HG02973 (cell line): ENCODE measurements at regions not wholly inside any gene's neighbourhood (a gene's known extent, or its start where the extent isn't known, plus 50 kb on each side); places are given as distances from the start of the nearest gene placed in this dataset.
"Not testable (repeated sequence)": the region's sequence is repeated elsewhere in the genome, so short reads cannot be mapped to it uniquely, and the experiment has no call there.

ENCODE experiments used
- ATAC-seq: cut with Tn5 transposase; IDR thresholded peaks from one replicate; pipeline ENCODE4 v1.9.1; 2021; ENCODE audit warnings: moderate library complexity; ENCODE audit not compliant: unreplicated experiment

DNA sequence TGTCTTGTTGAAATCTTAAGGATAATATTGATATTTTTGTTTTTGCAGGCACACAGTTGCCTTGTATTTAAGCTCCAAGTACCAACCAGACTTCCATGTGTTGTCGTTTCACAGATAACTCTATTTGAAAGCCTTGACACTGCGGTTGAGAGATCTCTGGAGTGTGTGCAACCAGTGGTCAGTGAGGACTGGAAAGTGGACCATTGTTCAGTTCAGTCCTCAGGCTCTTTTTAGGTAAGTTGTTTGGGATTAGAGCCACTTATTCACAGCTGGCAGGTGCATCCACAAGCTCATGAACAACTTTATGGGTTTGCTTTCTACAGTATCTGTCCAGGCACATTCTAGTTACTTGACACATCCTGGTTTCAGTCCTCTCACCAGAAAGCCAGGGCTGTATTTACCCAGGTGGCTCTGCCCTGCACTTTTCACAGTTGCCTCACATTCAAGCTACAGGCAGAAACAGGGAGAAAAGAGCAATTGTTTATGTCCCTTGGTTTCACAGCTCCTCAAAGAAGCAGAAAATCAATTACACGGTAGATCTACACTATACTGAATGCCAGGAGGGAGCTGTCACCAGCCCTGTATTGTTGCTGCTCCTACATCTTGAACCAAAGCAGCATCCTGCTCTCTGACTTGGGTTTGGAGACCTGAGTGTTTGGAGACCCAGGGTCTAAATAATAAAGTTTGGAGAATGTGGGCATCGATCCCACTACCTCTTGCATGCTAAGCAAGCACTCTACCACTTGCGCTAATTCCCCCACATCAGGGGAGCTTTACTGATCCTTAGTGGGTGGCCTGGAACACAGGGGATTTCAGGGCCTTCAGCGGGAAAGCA is 543.3 kb downstream of the PRIM2 start:
- not testable (repeated sequence) for ATAC-seq

- ATAC-seq: not testable (repeated sequence)
Observed at GRCh38 chr6:57870083-57870482, 552.7 kb downstream of the PRIM2 start.

GRCh38 chr6:57873424-57873823 is 556.0 kb downstream of the PRIM2 start:
- not testable (repeated sequence) for ATAC-seq

GRCh38 chr6:57876659-57877058 is 559.2 kb downstream of the PRIM2 start:
- ATAC-seq: not testable (repeated sequence)

GRCh38 chr6:57877729-57878128 is 560.3 kb downstream of the PRIM2 start:
- not testable (repeated sequence) for ATAC-seq

- ATAC-seq: not testable (repeated sequence)
Observed at GRCh38 chr6:57878792-57879191, 561.4 kb downstream of the PRIM2 start.

DNA sequence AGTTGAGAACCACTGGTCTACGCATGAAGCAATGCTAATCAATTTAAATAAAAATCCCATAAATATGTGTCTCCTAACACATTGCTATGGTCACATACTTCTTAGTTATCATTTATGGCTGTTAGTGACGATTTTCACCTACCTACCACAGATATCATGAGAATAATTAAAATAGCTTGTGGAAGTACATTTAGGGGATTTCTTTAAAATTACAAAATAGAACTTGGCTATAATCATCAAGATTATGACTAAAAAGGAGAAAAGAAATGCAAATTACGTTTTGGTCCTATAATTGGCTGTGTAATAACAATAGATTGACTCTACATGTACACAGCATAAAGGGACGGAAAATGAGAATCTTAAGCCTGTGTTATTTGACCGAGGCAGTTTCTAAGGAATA is 581.4 kb downstream of the PRIM2 start:
- peak; percentile 68 for ATAC-seq

DNA sequence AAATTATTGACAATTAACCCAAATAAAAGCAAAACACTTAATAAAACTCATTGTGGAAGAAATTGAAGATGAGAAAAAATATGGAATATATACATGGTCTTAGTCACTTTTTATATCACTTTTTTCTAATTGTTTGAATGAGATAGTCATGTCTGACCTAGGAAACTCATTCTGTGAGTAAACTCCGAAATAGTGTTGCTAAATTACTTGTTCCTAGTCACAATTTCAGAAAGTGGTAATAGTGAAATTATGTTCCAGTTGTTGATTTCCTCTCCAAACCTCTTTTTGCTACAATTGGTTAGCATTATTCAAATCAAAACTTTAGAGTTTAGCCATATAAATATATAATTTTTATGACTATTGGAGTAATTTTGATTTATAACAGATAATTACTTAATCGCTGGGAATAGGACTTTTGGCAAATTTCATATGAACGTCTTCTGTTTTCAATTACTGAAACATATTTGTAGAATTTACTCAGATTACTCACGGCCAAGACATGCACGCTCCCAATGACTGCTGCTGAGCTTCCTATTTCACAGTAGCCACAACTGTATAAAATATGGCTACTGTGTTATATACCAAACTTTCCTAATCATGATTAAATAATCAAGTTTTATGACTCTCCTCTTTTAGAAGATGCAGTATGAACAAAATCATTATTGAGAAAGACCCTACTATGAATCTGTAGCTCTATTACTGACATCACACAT is 583.4 kb downstream of the PRIM2 start:
- peak; percentile 40 for ATAC-seq

GRCh38 chr6:57901445-57901844 is 584.0 kb downstream of the PRIM2 start:
- ATAC-seq: not testable (repeated sequence)

DNA sequence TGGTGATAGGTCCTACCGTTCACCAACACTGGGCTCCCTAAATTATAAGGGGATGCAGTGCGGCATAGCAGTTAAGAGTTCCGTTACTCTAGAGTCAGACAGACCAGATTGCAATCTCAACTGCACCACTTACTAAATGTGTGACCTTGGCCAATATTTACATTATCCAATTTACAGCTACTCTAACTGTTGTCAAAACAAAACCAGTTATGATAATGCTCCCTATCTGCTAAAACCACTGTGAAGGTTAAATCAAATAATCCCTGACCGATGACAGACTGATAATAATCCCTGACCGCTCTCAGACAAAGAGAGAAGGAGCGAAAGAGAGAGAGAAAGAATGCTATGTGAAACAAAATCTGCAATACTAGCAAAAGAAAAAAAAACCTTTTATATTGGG is 586.9 kb downstream of the PRIM2 start:
- ATAC-seq: not testable (repeated sequence)

GRCh38 chr6:57915300-57915699 is 597.9 kb downstream of the PRIM2 start:
- not testable (repeated sequence) for ATAC-seq

DNA sequence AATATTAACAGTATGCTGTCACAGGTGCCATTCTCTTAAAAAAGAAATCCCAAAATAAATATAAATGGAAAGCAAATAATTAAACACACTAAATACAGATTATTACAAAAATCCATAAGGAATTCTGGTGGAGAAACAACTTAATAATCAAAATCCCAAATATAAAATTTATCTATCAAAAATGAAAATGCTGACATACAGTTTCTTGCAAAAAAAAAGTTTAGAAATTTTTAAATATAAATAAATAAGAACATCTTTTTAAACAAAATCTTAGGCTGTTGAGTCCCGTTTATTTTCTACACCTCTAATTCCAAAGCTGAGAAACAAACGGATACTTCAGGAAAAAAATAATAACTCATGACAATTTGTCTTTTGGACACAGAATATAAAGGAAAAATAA is 625.5 kb downstream of the PRIM2 start:
- not testable (repeated sequence) for ATAC-seq

DNA sequence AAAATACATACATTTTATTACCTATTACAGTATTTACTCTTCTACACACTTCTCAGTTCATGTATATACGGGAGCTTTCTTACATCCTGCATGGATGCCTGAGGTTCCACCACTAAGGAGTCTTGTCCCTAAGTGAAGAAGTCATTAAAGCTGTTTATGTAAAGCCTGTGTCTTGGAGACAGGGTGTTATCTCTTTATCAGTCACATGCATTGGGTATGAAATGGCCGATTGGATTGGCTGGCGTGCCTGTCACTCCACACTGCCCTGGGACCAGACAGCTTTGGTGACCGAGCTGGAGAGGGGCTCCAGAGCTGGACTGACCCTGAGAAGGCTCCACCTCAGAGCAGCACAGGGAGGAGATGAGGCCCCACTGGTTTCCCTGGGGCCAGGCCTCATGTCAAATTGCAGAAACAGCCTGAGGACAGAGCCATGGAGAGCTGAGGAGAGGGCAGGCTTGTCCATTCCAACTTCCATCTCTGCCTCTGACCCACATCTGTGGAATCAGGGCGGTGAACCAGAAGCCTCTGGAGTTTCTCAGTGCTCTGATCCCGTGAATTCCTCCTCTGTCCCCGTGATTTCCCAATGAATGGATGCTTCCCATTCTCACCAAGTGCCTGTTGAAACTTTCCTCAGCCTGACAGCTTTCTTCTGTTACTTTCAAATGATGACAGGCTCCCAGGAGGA is 628.8 kb downstream of the PRIM2 start:
- ATAC-seq: not testable (repeated sequence)

DNA sequence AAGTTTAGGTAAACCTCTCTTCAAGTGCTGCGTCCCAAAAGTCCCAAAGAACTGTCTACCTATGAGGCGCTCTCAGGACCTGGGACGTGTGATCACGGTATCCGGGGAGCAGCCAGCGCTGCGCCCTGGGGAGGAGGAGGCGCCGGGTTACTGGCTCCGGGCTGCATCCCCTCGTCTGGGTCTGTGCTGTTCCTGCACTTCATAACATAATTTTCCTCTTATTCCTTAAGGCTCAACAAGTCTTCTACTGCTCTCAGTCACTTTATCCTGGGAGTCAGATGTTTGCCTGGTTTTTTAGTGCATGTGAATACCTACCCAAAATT is 629.3 kb downstream of the PRIM2 start:
- not testable (repeated sequence) for ATAC-seq

- ATAC-seq: not testable (repeated sequence)
Observed at GRCh38 chr6:57948481-57948880, 631.1 kb downstream of the PRIM2 start.

DNA sequence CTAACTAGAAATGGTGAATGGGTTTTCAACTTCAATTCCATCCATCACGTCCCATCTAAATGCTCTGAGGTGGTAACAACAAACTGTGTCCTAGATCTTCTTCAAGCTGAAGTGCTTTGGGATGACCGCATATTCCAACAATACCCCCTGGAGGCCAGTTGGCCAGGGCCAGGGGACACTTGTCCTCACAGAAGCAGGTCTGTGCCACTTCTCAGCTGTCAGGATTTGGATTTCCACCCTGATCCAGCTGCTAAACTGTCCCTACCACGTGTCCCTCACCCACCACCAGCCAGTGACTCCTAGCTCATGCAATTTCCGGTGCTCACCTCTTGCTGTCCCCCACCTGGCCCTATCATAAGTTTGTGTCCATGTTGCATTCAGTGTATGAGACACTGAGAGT is 633.0 kb downstream of the PRIM2 start:
- not testable (repeated sequence) for ATAC-seq

- ATAC-seq: not testable (repeated sequence)
Observed at GRCh38 chr6:57966757-57967156, 649.3 kb downstream of the PRIM2 start.

DNA sequence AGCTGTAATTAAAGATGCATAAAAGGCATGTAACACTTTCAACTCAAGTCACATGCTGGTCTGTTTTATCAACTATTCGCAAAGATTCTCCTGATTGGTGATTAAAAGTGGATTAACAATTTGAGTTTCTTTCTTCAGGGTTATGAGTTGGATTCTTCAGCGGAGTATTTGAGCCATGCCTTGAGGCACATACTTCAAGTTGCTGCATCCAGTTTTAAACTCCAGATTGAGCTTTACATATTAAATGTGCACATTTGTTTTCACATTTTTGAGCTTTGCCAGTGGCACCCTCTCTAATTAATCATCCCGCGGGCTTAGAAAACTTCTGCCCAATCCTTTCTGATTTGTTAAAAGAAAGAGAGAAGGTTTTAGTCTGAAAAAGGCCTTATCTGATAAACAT is 654.5 kb downstream of the PRIM2 start:
- not testable (repeated sequence) for ATAC-seq

DNA sequence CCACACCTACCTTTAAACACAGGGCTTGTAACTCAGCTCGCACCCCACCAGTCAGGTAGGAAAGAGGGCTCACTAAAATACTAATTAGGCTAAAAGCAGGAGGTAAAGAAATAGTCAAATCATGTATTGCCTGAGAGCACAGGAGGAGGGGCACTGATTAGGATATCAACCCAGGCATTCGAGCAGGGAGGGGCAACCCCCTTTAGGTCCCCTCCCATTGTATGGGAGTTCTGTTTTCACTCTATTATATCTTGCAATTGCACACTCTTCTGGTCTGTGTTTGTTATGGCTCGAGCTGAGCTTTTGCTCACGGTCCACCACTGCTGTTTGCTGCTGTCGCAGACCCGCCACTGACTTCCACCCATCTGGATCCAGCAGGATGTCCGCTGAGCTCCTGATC is 657.2 kb downstream of the PRIM2 start:
- ATAC-seq: no peak

- not testable (repeated sequence) for ATAC-seq
Observed at GRCh38 chr6:57975127-57975526, 657.7 kb downstream of the PRIM2 start.

DNA sequence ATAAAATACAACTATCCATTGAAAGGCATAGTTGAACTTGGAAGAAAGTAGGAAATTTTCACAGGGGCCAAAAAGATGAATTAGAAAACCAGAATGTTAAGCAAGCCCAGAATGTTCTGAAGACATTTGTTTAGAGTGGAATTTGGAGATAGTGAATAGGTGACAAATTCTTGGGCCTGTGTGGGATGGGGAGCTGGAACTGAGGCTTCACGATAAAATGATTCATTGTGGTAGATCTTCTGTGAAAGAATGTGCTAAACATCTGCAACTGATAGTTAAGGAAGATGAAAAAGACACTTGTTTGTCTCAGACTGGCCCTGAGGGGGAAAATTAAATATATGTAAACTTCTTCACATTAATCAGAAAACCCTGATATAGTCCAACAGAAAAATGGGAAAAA is 658.9 kb downstream of the PRIM2 start:
- ATAC-seq: not testable (repeated sequence)

- not testable (repeated sequence) for ATAC-seq
Observed at GRCh38 chr6:57983603-57984002, 666.2 kb downstream of the PRIM2 start.
